ENCODE measurements at regions not wholly inside any gene's neighbourhood (a gene's known extent, or its start where the extent isn't known, plus 50 kb on each side); places are given as distances from the start of the nearest gene placed in this dataset.

- TF ChIP-seq, protein P1, sequence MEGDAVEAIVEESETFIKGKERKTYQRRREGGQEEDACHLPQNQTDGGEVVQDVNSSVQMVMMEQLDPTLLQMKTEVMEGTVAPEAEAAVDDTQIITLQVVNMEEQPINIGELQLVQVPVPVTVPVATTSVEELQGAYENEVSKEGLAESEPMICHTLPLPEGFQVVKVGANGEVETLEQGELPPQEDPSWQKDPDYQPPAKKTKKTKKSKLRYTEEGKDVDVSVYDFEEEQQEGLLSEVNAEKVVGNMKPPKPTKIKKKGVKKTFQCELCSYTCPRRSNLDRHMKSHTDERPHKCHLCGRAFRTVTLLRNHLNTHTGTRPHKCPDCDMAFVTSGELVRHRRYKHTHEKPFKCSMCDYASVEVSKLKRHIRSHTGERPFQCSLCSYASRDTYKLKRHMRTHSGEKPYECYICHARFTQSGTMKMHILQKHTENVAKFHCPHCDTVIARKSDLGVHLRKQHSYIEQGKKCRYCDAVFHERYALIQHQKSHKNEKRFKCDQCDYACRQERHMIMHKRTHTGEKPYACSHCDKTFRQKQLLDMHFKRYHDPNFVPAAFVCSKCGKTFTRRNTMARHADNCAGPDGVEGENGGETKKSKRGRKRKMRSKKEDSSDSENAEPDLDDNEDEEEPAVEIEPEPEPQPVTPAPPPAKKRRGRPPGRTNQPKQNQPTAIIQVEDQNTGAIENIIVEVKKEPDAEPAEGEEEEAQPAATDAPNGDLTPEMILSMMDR (IDR thresholded peaks at IDR 0.05; ENCODE audit: low read depth, low read length) = no peak
- no peak for DNase-seq (ENCODE audit: extremely low read depth, low read depth)
These were observed 192.4 kb downstream of the DACT1 start for GRCh38 chr14:58830121-58830520.

GRCh38 chr14:58832095-58832521 is 194.3 kb downstream of the DACT1 start:
- no peak for DNase-seq (ENCODE audit: extremely low read depth, low read depth)
- TF ChIP-seq, protein P1 (IDR thresholded peaks at IDR 0.05; ENCODE audit: low read depth, low read length) = no peak

DNA sequence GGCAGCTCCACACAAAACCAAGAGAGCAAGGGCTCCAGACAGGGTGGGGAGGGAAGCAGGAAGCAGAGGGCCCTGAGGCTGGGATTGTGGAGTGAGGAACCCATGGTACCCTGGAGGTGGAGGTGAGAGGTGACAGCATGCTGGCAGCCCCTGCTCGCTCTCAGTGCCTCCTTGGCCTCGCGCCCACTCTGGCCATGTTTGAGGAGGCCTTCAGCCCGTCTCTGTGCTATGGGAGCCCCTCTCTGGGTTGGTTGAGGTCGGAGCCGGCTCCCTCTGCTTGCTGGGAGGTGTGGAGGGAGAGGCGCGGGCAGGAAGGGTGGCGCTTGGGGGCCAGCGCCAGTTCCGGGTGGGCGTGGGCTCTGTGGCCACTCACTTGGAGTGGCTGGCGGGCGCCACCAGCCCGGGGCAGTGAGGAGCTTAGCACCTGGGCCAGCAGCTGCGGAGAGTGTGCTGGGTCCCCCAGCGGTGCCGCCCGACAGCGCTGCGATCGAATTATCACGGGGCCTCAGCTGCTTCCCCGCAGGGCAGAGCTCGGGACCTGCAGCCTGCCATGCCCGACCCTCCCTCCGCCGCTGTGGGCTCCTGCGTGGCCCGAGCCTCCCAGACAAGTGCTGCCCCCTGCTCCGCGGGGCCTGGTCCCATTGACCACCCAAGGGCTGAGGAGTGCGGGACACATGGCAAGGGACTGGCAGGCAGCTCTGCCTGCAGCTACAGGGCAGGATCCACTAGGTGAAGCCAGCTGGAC is 196.0 kb downstream of the DACT1 start:
- TF ChIP-seq, protein P1 (IDR thresholded peaks at IDR 0.05; ENCODE audit: low read depth, low read length) = no peak
- DNase-seq (ENCODE audit: extremely low read depth, low read depth) = no peak

DNA sequence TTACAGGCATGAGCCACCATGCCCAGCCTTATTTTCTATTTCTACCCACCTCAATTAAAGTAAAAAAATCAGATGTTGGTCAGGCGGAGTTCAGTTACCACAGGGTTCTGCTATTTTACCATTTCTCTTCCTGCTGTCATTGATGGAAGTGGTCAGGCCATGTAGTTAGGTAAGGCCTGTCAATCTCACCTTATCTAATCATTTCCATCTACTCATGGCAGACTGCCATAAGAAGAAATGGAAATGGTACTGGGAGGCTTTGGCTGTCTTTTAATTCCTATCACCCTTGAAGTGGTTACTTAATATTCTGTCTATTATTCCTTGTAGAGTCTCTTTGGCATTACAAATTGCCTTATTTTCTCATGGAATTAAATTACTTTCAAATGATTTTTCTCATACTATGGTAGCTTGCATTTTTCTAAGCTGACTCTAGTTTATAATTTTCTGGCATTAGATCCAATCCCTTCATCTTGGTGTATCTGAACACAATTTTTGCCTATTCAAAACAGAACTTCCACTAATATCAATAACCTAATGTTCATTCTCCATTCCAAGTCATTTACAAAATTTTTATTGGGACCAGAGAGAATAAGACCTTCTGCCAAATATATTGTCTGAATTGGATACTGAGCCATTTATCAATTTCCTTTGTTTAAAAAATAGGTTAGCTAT is 198.7 kb downstream of the DACT1 start:
- DNase-seq (ENCODE audit: extremely low read depth, low read depth) = no peak
- TF ChIP-seq, protein P1 (IDR thresholded peaks at IDR 0.05; ENCODE audit: low read depth, low read length) = no peak

DNA sequence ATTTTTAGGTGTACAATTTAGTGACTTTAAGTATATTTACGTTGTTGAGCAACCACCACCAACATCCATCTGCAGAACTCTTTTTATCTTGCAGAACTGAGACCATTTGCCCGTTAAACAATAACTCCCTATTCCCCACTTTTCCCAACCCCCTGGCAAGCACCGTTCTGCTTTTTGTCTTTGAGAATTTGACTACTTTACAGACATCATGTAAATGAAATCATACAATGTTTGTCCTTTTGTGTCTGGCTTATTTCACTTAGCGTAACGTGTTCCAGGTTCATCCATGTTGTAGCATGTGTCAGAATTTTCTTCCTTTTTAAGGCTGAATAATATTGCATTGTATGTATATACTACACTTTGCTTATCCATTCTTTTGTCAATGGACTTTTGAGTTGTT is 201.5 kb downstream of the DACT1 start:
- TF ChIP-seq, protein P1 (IDR thresholded peaks at IDR 0.05; ENCODE audit: low read depth, low read length) = no peak
- DNase-seq (ENCODE audit: extremely low read depth, low read depth) = no peak

- TF ChIP-seq, protein P1 (IDR thresholded peaks at IDR 0.05; ENCODE audit: low read depth, low read length) = no peak
- DNase-seq (ENCODE audit: extremely low read depth, low read depth) = no peak
These were observed 206.8 kb downstream of the DACT1 start for GRCh38 chr14:58844544-58844943.
